ENCODE measurements at regions not wholly inside any gene's neighbourhood (a gene's known extent, or its start where the extent isn't known, plus 50 kb on each side); places are given as distances from the start of the nearest gene placed in this dataset.

DNA sequence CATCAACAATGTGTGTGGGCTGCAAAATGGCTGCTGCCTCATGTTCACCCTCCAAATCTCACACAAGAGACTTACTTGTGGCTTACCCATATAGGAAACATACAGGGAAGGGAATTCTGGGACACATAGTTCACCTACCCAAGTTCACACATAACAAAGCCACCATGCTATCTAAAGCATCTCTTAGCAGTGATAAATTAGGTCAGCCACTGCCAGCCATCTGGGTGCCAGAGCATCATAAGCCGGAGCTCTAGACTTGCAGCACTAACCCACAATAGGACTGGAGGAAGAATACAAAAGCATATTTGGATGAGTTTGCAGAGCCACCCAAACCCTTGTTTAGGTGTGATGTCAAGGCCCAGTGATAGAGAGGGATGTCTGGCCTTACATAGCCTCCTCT is 321.7 kb downstream of the SEC16B start:
- TF ChIP-seq, protein P1, sequence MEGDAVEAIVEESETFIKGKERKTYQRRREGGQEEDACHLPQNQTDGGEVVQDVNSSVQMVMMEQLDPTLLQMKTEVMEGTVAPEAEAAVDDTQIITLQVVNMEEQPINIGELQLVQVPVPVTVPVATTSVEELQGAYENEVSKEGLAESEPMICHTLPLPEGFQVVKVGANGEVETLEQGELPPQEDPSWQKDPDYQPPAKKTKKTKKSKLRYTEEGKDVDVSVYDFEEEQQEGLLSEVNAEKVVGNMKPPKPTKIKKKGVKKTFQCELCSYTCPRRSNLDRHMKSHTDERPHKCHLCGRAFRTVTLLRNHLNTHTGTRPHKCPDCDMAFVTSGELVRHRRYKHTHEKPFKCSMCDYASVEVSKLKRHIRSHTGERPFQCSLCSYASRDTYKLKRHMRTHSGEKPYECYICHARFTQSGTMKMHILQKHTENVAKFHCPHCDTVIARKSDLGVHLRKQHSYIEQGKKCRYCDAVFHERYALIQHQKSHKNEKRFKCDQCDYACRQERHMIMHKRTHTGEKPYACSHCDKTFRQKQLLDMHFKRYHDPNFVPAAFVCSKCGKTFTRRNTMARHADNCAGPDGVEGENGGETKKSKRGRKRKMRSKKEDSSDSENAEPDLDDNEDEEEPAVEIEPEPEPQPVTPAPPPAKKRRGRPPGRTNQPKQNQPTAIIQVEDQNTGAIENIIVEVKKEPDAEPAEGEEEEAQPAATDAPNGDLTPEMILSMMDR (IDR thresholded peaks at IDR 0.05; ENCODE audit: insufficient read depth, low read length, poor library complexity, severe bottlenecking): no peak
- no peak for TF ChIP-seq EZH2phosphoT487 (conservative IDR thresholded peaks at IDR 0.05; ENCODE audit: low read length)

Data from SU-DHL-6 (cell line).